NCI-H2107 (cell line): ENCODE measurements at regions not wholly inside any gene's neighbourhood (a gene's known extent, or its start where the extent isn't known, plus 50 kb on each side); places are given as distances from the start of the nearest gene placed in this dataset.

Source experiments
- DNase-seq: peaks from one replicate; lab custom pipeline; 2025; lab: John Stamatoyannopoulos, UW

GRCh38 chr10:131753336-131753735 lies 147.5 kb upstream of the PPP2R2D start:
- DNase-seq = no peak

GRCh38 chr10:131755200-131755599 lies 145.6 kb upstream of the PPP2R2D start:
- DNase-seq = no peak

- DNase-seq = no peak
These were observed 143.3 kb upstream of the PPP2R2D start for GRCh38 chr10:131757285-131758058.

- peak; percentile 9 for DNase-seq
These were observed 142.5 kb upstream of the PPP2R2D start for GRCh38 chr10:131758062-131758938.

GRCh38 chr10:131758939-131759301 lies 141.9 kb upstream of the PPP2R2D start:
- DNase-seq = no peak

- no peak for DNase-seq
These were observed 141.5 kb upstream of the PPP2R2D start for GRCh38 chr10:131759347-131759746.

- no peak for DNase-seq
These were observed 140.2 kb upstream of the PPP2R2D start for GRCh38 chr10:131760416-131761166.

- no peak for DNase-seq
These were observed 137.8 kb upstream of the PPP2R2D start for GRCh38 chr10:131762789-131763696.

GRCh38 chr10:131764929-131765328 lies 135.9 kb upstream of the PPP2R2D start:
- DNase-seq = no peak

- DNase-seq = no peak
These were observed 134.7 kb upstream of the PPP2R2D start for GRCh38 chr10:131766096-131766495.

GRCh38 chr10:131767716-131768115 lies 133.1 kb upstream of the PPP2R2D start:
- DNase-seq = no peak

GRCh38 chr10:131769571-131770410 lies 131.0 kb upstream of the PPP2R2D start:
- DNase-seq = no peak

- DNase-seq = no peak
These were observed 129.7 kb upstream of the PPP2R2D start for GRCh38 chr10:131770946-131771633.

GRCh38 chr10:131771634-131772358 lies 129.0 kb upstream of the PPP2R2D start:
- DNase-seq = no peak

GRCh38 chr10:131772441-131772840 lies 128.4 kb upstream of the PPP2R2D start:
- no peak for DNase-seq

- no peak for DNase-seq
These were observed 127.2 kb upstream of the PPP2R2D start for GRCh38 chr10:131773370-131774343.

GRCh38 chr10:131774681-131775085 lies 126.1 kb upstream of the PPP2R2D start:
- DNase-seq = no peak

- no peak for DNase-seq
These were observed 125.4 kb upstream of the PPP2R2D start for GRCh38 chr10:131775433-131775832.
